Activated T-helper 1 cell treated with anti-CD3 and anti-CD28 coated beads, Interleukin-12 subunit alpha, Interleukin-12 subunit beta, Interleukin-2, Interleukin-4 antibody, amounts not matched to agents 30 ng/mL and 10 ng/mL and 1 ng/mL, durations not matched to agents 14 hours and 24 hours and 36 hours (primary cell): ENCODE measurements at regions not wholly inside any gene's neighbourhood (a gene's known extent, or its start where the extent isn't known, plus 50 kb on each side); places are given as distances from the start of the nearest gene placed in this dataset.

Experiments
- DNase-seq: peaks from one replicate; pipeline ENCODE4 v3.0.0; 2021; ENCODE audit warnings: low spot score
- H3K27ac Mint-ChIP-seq: one replicate; pipeline ENCODE4 v1.8.0; 2021; ENCODE audit warnings: mild to moderate bottlenecking, mixed read lengths
- H3K27me3 Mint-ChIP-seq: one replicate; pipeline ENCODE4 v1.8.0; 2022; ENCODE audit warnings: mild to moderate bottlenecking, moderate library complexity, mixed read lengths; ENCODE audit not compliant: insufficient read depth
- H3K36me3 Mint-ChIP-seq: one replicate; pipeline ENCODE4 v1.8.0; 2021; ENCODE audit warnings: low read depth, mixed read lengths
- H3K4me1 Mint-ChIP-seq: one replicate; pipeline ENCODE4 v1.8.0; 2021; ENCODE audit warnings: low read depth, mixed read lengths
- H3K4me3 Mint-ChIP-seq: one replicate; pipeline ENCODE4 v1.8.0; 2021; ENCODE audit warnings: mild to moderate bottlenecking, moderate library complexity, mixed read lengths
- H3K9me3 Mint-ChIP-seq: one replicate; pipeline ENCODE4 v1.8.0; 2021; ENCODE audit warnings: mixed read lengths
- intact Hi-C: fragments of 100-400 bp; cut with micrococcal nuclease; formaldehyde crosslinking; loops from one replicate; pipeline ENCODE4 v1.15.1; 2024

DNA sequence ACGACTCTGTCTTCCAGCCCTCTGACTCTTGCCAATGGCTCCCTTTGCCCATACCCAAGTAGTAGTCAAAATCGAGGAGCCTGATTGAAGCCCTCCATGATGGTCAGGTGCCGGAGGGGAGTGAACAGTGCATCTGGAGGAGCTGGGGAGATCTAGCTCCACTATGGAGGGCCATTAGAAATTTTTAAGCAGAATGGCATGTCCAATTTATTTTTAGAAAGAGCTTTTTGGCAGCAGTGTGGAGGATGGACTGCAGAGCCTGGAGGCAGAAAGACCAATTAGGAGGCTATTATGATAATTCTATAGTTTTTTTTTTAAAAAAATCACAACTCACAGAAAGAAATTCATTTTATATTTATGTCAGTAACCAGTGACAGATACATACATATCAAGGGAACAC lies 92.7 kb upstream of the SLC7A1 start:
- no peak overlapping the region for H3K27ac Mint-ChIP-seq
- peaks cover 13% of the 10 kb centered on the region for H3K27me3 Mint-ChIP-seq
- DNase-seq, result no peak

DNA sequence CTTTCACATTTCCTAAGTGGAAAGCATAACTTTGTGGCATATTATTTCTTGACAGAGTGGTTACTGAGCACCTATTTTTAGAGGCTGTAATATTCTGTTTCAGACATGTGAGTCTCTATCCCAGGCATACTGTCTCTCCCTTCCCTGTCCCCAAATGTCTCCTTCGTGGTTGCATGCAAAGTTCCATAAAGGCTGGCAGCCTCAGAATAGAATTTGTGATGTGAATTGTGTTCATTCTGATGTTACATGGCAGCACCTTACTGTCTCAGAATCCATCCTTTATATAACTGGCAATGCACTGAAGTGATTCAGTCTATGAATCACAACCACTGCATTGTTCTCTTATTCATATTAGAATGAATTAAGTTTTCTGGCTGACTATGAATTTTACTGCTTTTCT lies 89.0 kb upstream of the SLC7A1 start:
- intact Hi-C loops, result no loop called here
- Mint-ChIP-seq H3K9me3 (no peaks in the 10 kb centered on the region), H3K27me3 (peaks cover 20% of the 10 kb centered on the region), H3K4me1 (peaks cover 1% of the 10 kb centered on the region), H3K4me3 (no peak overlapping the region), H3K36me3 (no peaks in the 10 kb centered on the region), H3K27ac (no peak overlapping the region)
- DNase-seq, result no peak

More for the DNA sequence above, 92.7 kb upstream of the SLC7A1 start:
- no peaks in the 10 kb centered on the region for H3K36me3 Mint-ChIP-seq
- H3K4me3 Mint-ChIP-seq, result no peak overlapping the region
- H3K9me3 Mint-ChIP-seq, result no peaks in the 10 kb centered on the region
- H3K4me1 Mint-ChIP-seq, result peaks cover 5% of the 10 kb centered on the region
- intact Hi-C loops, result no loop called here

DNA sequence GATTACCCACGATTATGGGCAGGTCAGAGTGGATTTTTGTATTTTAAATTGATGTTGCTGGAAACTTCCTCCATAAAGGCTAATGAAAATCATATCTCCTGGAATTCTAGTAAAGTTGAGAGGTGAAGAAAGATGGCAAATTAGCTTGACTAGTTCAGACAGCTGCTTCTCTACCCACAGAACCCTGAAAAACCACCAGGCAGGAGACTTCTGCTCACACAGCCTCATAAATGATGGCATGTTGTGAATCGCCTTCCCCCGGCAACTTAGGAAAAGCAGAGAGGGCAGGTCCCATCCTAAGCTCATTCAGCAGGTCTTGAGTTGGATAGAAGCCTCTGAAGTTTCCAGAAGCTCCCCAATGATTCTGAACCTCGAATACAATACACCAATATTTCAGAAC lies 87.6 kb upstream of the SLC7A1 start:
- H3K27me3 Mint-ChIP-seq, result peaks cover 17% of the 10 kb centered on the region
- H3K27ac Mint-ChIP-seq, result no peak overlapping the region
- H3K9me3 Mint-ChIP-seq, result no peaks in the 10 kb centered on the region
- DNase-seq, result no peak
- intact Hi-C loops, result no loop called here
- H3K4me1 Mint-ChIP-seq, result no peaks in the 10 kb centered on the region
- H3K36me3 Mint-ChIP-seq, result no peaks in the 10 kb centered on the region
- H3K4me3 Mint-ChIP-seq, result no peak overlapping the region

DNA sequence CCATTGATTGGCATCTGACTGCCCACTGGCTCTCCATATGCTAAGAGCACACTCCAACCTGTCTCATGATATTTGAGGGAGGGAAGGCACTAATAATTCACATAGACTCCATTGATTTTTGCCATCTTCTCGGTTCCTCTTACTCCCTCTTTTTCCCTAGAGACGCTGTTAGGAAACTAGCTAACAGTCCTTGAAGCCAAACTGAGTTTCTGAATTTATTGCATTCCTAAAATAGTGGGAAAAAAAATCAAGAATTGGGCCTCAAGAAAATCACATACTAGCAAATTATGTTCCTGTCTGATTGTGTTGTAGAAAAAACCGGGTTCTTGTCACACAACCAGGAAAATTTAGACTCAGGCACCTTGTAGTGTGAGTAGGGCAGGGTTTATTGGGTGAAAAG lies 86.4 kb upstream of the SLC7A1 start:
- H3K4me3 Mint-ChIP-seq, result no peak overlapping the region
- no peaks in the 10 kb centered on the region for H3K4me1 Mint-ChIP-seq
- H3K27me3 Mint-ChIP-seq, result peaks cover 17% of the 10 kb centered on the region
- no peaks in the 10 kb centered on the region for H3K9me3 Mint-ChIP-seq
- H3K27ac Mint-ChIP-seq, result no peak overlapping the region
- no peaks in the 10 kb centered on the region for H3K36me3 Mint-ChIP-seq
- DNase-seq, result no peak
- intact Hi-C loops, result no loop called here

DNA sequence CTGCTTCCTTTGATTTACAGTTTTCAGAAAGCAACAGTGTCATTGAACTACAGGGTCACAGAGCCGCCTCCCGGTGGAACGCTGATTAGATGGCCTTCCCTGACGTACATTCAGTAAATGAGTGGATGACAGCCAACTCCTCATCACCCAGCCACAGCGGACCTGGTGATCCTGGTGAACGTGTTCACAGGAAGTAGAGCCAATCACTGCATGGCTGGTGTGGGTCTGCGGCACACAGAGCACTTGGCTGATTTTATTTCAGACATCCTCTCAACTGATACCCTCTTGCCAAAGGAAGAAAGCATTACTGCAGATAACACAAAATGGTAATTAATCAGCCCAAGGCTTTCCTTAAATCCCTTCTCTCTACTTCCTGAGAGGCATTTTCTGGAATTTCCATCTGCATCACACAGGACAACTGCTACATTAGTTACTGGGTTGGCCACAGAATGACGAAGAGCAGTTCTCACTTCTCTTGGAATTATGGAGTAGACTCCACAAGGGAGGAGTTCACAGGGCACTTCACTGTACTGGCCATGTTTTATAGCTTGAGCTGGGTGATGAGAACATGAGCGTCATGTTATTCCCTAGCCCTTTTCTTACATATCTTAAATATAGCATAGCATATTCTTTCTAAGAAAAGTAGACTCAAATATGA lies 84.0 kb upstream of the SLC7A1 start:
- Mint-ChIP-seq H3K27ac (no peak overlapping the region), H3K9me3 (no peaks in the 10 kb centered on the region), H3K36me3 (no peaks in the 10 kb centered on the region), H3K27me3 (peaks cover 10% of the 10 kb centered on the region), H3K4me3 (no peak overlapping the region), H3K4me1 (no peaks in the 10 kb centered on the region)
- intact Hi-C loops, result no loop called here
- no peak for DNase-seq

DNA sequence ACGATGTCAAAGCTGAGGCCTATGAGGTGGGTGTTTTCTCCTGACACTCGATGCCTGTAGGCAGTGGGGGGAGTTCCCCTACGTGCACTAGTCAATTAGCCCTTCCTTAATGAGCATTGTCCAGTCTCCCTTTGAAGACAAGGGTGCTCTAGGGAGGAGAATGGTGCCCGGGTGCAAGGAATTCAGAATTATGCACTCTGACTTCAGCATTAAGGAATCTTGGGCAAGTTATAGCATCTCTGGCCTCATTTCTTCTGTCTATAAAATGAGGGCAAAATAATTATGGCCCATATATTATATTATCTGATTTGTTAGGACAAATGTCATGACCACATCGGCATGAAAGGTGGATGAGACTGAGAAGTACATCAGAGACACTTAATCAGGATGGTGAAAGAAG lies 82.1 kb upstream of the SLC7A1 start:
- no peaks in the 10 kb centered on the region for H3K4me1 Mint-ChIP-seq
- no peaks in the 10 kb centered on the region for H3K36me3 Mint-ChIP-seq
- H3K27ac Mint-ChIP-seq, result no peak overlapping the region
- no peak overlapping the region for H3K4me3 Mint-ChIP-seq
- H3K27me3 Mint-ChIP-seq, result peaks cover 8% of the 10 kb centered on the region
- intact Hi-C loops, result no loop called here
- no peaks in the 10 kb centered on the region for H3K9me3 Mint-ChIP-seq
- no peak for DNase-seq

DNA sequence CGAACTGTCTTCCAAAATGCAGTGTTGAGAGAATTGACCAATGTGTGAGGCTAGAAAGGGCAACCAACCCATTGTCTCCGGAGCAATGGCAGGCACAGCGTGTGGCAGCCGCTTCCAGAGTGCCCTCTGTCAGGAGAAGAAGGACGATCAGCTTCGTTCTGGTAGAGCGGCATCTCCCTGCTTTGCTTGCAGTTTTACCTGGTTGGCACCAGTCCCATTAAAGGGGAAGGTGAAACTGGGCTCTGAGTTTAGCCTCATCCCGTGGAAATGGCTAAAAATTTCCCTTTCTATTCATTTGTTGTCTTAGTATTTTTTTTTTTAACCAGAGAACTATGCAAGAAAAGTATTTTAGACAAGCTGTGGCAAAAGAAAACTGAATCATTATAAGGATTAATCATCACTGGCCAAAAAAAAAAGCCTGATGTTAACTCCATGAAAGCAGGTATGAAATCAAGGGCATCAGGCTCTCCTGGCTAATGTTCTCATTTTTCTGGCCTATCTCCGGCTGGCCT lies 81.5 kb upstream of the SLC7A1 start:
- peaks cover 8% of the 10 kb centered on the region for H3K27me3 Mint-ChIP-seq
- H3K4me3 Mint-ChIP-seq, result no peak overlapping the region
- H3K4me1 Mint-ChIP-seq, result no peaks in the 10 kb centered on the region
- no peaks in the 10 kb centered on the region for H3K9me3 Mint-ChIP-seq
- no peaks in the 10 kb centered on the region for H3K36me3 Mint-ChIP-seq
- intact Hi-C loops, result no loop called here
- no peak overlapping the region for H3K27ac Mint-ChIP-seq
- DNase-seq, result no peak

DNA sequence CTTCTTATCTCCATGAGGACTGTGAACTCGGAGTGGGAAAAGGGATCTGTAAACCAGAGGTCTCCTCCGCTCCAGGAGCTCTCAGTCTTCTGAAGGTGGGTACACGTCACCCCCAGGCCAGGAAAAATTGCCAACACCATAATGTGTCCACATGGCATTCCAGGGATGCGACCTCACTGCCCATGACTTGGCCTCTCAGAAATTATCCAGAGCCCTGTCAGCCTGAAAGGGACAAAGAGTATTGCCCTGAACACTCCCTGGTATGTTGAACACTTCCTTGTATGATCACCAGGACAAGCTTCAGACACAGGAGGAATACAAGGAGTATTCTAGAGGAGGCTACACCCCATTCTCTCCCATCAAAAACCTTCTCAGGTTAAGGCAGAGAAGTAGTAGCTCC lies 81.0 kb upstream of the SLC7A1 start:
- H3K27me3 Mint-ChIP-seq, result peaks cover 8% of the 10 kb centered on the region
- H3K36me3 Mint-ChIP-seq, result no peaks in the 10 kb centered on the region
- H3K4me3 Mint-ChIP-seq, result no peak overlapping the region
- intact Hi-C loops, result no loop called here
- no peaks in the 10 kb centered on the region for H3K9me3 Mint-ChIP-seq
- H3K27ac Mint-ChIP-seq, result no peak overlapping the region
- DNase-seq, result no peak
- H3K4me1 Mint-ChIP-seq, result no peaks in the 10 kb centered on the region

DNA sequence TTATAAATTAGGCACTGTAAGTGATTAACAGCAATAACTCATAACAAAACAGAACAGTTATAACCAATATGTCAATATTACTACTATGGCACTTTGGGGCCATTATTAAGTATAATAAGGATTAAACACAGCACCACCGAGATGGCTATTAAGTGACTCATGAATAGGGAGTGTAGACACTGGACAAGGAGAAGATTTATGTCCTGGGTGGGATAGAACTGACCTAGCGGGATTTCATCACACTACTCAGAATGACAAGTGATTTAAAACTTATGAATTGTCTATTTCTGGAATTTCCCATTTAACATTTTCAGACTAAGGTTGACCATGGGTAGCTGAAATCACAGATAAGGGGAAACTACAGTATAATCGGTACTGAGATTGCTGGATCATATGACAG lies 79.0 kb upstream of the SLC7A1 start:
- Mint-ChIP-seq H3K4me3 (no peak overlapping the region), H3K27me3 (peaks cover 2% of the 10 kb centered on the region), H3K27ac (no peak overlapping the region), H3K9me3 (no peaks in the 10 kb centered on the region), H3K36me3 (no peaks in the 10 kb centered on the region), H3K4me1 (no peaks in the 10 kb centered on the region)
- DNase-seq, result no peak
- intact Hi-C loops, result no loop called here

DNA sequence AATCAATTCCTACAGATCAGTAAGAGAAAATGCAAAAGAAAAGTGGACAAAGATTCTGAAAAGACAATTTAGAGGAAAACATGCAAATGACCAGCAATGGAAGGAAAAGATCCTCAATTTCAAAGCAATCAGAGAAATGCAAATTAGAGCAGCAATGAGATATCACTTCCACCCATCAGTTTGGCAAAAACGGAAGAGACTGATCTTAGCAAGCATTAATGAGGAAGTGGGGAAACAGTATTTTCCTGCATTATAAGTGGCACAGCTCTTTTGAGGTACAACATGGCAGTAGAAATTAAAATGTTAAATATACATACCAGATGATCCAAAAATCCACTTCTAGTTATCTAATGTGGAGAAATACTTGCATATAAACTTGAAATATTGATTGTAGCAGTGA lies 69.1 kb upstream of the SLC7A1 start:
- Mint-ChIP-seq H3K4me3 (no peak overlapping the region), H3K4me1 (no peaks in the 10 kb centered on the region), H3K36me3 (peaks cover 1% of the 10 kb centered on the region), H3K27ac (no peak overlapping the region), H3K27me3 (peaks cover 4% of the 10 kb centered on the region), H3K9me3 (peaks cover 25% of the 10 kb centered on the region)
- intact Hi-C loops, result no loop called here
- DNase-seq, result no peak

DNA sequence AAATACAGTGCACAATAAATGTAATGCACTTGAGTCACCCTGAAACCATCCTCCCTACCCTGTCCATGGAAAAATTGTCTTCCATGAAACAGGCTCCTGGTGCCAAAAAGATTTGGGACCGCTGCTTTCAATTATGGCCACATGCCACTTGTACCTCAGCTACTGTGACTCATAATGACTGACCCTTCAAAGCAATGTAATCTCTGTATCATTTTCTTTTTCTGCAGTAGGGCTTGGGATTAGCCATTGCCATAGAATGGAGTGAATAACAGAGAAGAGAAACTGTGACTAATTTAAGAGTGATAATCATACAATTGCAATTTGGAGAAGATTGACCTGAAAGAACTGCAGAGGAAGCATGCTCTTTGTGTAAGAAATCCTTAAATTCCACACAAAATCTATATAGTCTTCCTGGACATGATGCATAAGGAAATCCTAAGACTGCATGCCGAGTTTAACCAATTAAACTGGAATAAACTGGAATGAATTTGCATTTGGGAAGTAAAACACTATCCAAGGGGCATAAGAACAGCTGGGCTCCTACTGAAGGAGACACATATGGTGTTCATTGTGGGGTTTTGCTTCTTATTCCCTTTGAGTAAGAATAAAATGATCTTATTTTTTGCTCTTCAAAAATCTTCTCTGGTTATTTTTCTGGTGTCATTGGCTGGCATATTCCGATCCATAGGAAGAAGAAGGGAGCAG lies 59.5 kb upstream of the SLC7A1 start:
- H3K36me3 Mint-ChIP-seq, result no peaks in the 10 kb centered on the region
- peaks cover 13% of the 10 kb centered on the region for H3K9me3 Mint-ChIP-seq
- no peak overlapping the region for H3K27ac Mint-ChIP-seq
- intact Hi-C loops, result no loop called here
- no peak overlapping the region for H3K4me3 Mint-ChIP-seq
- H3K4me1 Mint-ChIP-seq, result peaks cover 6% of the 10 kb centered on the region
- no peak for DNase-seq
- H3K27me3 Mint-ChIP-seq, result no peaks in the 10 kb centered on the region

DNA sequence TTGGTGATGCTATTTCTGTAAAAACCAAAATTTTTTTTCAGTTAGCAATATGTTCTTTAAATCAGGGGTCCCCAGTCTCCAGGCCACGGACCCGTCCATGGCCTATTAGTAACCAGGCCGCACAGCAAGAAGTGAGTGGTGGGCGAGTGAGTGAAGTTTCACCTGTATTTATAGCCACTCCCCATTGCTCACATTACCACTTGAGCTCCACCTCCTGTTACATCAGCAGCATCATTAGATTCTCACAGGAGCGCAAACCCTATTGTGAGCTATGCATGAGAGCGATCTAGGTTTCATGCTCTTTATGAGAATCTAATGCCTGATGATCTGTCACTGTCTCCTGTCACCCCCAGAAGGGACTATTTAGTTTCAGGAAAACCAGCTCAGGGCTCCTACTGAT lies 58.9 kb upstream of the SLC7A1 start:
- intact Hi-C loops, result no loop called here
- Mint-ChIP-seq H3K27me3 (no peaks in the 10 kb centered on the region), H3K4me1 (peaks cover 6% of the 10 kb centered on the region), H3K4me3 (no peak overlapping the region), H3K27ac (no peak overlapping the region), H3K9me3 (peaks cover 7% of the 10 kb centered on the region), H3K36me3 (no peaks in the 10 kb centered on the region)
- DNase-seq, result no peak

DNA sequence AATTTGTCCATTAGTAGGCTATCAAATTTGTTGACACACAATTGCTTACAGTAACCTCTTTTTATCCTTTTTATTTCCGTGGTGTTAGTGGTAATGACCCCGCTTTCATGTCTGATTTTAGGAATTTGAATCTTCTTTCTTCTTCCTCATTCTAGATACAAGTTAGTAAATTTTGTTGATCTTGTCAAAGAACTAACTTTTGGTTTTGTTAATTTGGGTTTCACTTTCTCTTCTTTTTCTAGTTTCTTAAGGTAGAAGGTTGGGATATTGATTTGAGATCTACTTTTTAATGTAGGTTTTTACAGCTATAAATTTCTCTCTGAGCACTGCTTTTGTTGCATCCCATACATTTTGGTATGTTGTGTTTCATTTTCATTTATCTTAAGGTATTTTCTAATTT lies 53.3 kb upstream of the SLC7A1 start:
- DNase-seq, result no peak
- Mint-ChIP-seq H3K4me3 (peak overlapping the region; percentile 70), H3K27me3 (no peaks in the 10 kb centered on the region), H3K9me3 (peaks cover 5% of the 10 kb centered on the region), H3K36me3 (peaks cover 2% of the 10 kb centered on the region), H3K27ac (no peak overlapping the region), H3K4me1 (peaks cover 18% of the 10 kb centered on the region)
- intact Hi-C loops, result loop anchor here (5.0 kb wide), 1 partner anchor 56 kb away; no protein-coding TSS in a partner anchor
